OCI-LY7 (cell line): ENCODE measurements at regions not wholly inside any gene's neighbourhood (a gene's known extent, or its start where the extent isn't known, plus 50 kb on each side); places are given as distances from the start of the nearest gene placed in this dataset.

ENCODE experiments used
- BruUV-seq: library from RNA; stranded (reverse); fragments of 400-500 nt; replicated peaks from 2 replicates; lab custom pipeline; 2021; lab: Mats Ljungman, UMichigan
- CTCF ChIA-PET: fragments of 300-600 bp; sonication (Branson Sonifier 250); formaldehyde crosslinking; loops from one replicate; lab custom pipeline; 2022; ENCODE audit warnings: antibody characterized with exemption; ENCODE audit not compliant: unreplicated experiment; lab: Charles Lee
- POLR2A ChIA-PET: fragments of 300-600 bp; sonication (Branson Sonifier 250); formaldehyde crosslinking; loops from one replicate; lab custom pipeline; 2022; ENCODE audit warnings: antibody characterized with exemption; lab: Charles Lee
- DNase-seq: peaks from one replicate; pipeline ENCODE4 v3.0.0-alpha.2; 2015; ENCODE audit warnings: low spot score
- H2AFZ ChIP-seq: fragments of 200-600 bp; sonication (generic), shearing (Covaris generic); 2 replicates; pipeline ENCODE4 v1.6.1; 2014; ENCODE audit warnings: mild to moderate bottlenecking, antibody characterized with exemption, low read length, moderate library complexity
- H3K27ac ChIP-seq: fragments of 200-600 bp; sonication (generic); 2 replicates; pipeline ENCODE4 v1.5.1; 2014; ENCODE audit warnings: mixed run types, low read depth, mild to moderate bottlenecking, moderate library complexity, low read length, inconsistent platforms; ENCODE audit not compliant: poor library complexity, severe bottlenecking
- H3K36me3 ChIP-seq: fragments of 200-600 bp; sonication (generic); 2 replicates; pipeline ENCODE4 v1.6.1; 2014; ENCODE audit warnings: mild to moderate bottlenecking, antibody characterized with exemption, low read length, moderate library complexity, mixed read lengths; ENCODE audit not compliant: insufficient read depth
- H3K4me1 ChIP-seq: fragments of 200-600 bp; sonication (generic); 2 replicates; pipeline ENCODE4 v1.5.1; 2014; ENCODE audit warnings: mild to moderate bottlenecking, low read length; ENCODE audit not compliant: insufficient read depth, poor library complexity, severe bottlenecking
- H3K4me2 ChIP-seq: fragments of 200-600 bp; sonication (generic); 2 replicates; pipeline ENCODE4 v1.6.1; 2014; ENCODE audit warnings: mild to moderate bottlenecking, low read length
- H3K4me3 ChIP-seq: fragments of 200-600 bp; sonication (generic); 2 replicates; pipeline ENCODE4 v1.5.1; 2014; ENCODE audit warnings: mild to moderate bottlenecking, low read depth, low read length; ENCODE audit not compliant: poor library complexity, severe bottlenecking
- H3K79me2 ChIP-seq: fragments of 200-600 bp; sonication (generic); 2 replicates; pipeline ENCODE4 v1.6.1; 2016; ENCODE audit warnings: low read depth, mild to moderate bottlenecking, low read length, moderate library complexity, mixed read lengths; ENCODE audit not compliant: insufficient read depth
- H3K9me2 ChIP-seq: fragments of 200-600 bp; sonication (generic); 2 replicates; pipeline ENCODE4 v1.6.1; 2016; ENCODE audit warnings: mild to moderate bottlenecking, low read length, mixed read lengths; ENCODE audit not compliant: insufficient read depth
- H3K9me3 ChIP-seq: fragments of 200-600 bp; sonication (generic); 2 replicates; pipeline ENCODE4 v1.6.1; 2014; ENCODE audit warnings: mild to moderate bottlenecking, mixed run types, low read length, mixed read lengths
- H4K20me1 ChIP-seq: fragments of 200-600 bp; sonication (generic); 2 replicates; pipeline ENCODE4 v1.6.1; 2014; ENCODE audit warnings: mild to moderate bottlenecking, antibody characterized with exemption, low read length, moderate library complexity, mixed read lengths; ENCODE audit not compliant: insufficient read depth
- CTCF ChIP-seq: fragments of 200-600 bp; sonication (generic); conservative IDR thresholded peaks from 2 replicates; pipeline ENCODE4 v1.5.1; 2014; ENCODE audit warnings: mild to moderate bottlenecking, antibody characterized with exemption, low read length, moderate library complexity, mixed read lengths
- EZH2phosphoT487 ChIP-seq: fragments of 200-600 bp; sonication (generic); IDR thresholded peaks from 2 replicates; pipeline ENCODE4 v1.6.1; 2018; ENCODE audit warnings: low read depth, borderline replicate concordance, mild to moderate bottlenecking, mixed run types, antibody characterized with exemption, low read length, moderate library complexity, mixed read lengths
- intact Hi-C: fragments of 100-400 bp; cut with micrococcal nuclease; formaldehyde crosslinking; loops from one replicate; pipeline ENCODE4 v1.10.0; 2022; ENCODE audit not compliant: unreplicated experiment

GRCh38 chr3:193780810-193781478 is 187.9 kb downstream of the OPA1 start:
- CTCF ChIA-PET = interaction anchor here (0.9 kb wide), 2 partner anchors 13 to 115 kb away, joined by 3 to 4 read pairs; no protein-coding TSS in a partner anchor
- Histone ChIP-seq H3K4me3 (no peak overlapping the region), H3K9me3 (no peaks in the 10 kb centered on the region), H3K79me2 (no peaks in the 10 kb centered on the region), H3K4me2 (no peak overlapping the region), H3K4me1 (peaks cover 20% of the 10 kb centered on the region), H3K27ac (no peak overlapping the region), H4K20me1 (no peaks in the 10 kb centered on the region), H3K9me2 (no peaks in the 10 kb centered on the region), H3K36me3 (no peaks in the 10 kb centered on the region), H2AFZ (no peak overlapping the region)
- TF ChIP-seq EZH2phosphoT487 = no peak
- peak; percentile 90 for TF ChIP-seq CTCF
- intact Hi-C loops = loop anchor here (1.0 to 10.0 kb wide), 3 partner anchors 194 to 534 kb away; partner anchors contain the start of gene HES1
- no TSS peak for BruUV-seq
- POLR2A ChIA-PET = interaction anchor here (0.6 to 0.8 kb wide), 2 partner anchors 10 to 60 kb away, joined by 3 to 4 read pairs; no protein-coding TSS in a partner anchor
- DNase-seq = peak; percentile 64

DNA sequence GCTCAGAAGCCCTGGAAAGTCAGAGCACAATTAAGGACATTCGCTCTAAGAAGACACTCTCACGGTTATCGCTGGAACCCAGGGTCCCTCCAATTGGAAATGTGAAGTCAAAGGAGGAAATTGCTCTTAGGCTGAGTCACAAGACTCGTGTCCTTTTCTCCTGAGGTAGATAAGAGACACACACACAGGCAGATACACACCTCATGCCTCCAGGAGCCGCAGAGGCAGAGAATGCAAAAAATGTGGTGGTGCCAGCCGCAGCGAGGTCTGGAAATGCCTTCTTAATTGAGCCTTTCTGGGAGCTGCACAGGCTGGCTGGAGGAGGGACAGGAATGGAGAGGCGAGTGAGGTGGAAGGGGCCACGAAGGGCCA is 189.3 kb downstream of the OPA1 start:
- no peaks in the 10 kb centered on the region for H3K9me2 ChIP-seq
- intact Hi-C loops = loop anchor here (10.0 kb wide), 1 partner anchor 193 kb away; no protein-coding TSS in a partner anchor
- ChIA-PET POLR2A (no interaction called here), CTCF (interaction anchor here (0.5 kb wide), 1 partner anchor 231 kb away, joined by 3 read pairs; no protein-coding TSS in a partner anchor)
- BruUV-seq = no TSS peak
- H3K4me3 ChIP-seq = no peak overlapping the region
- no peak for TF ChIP-seq CTCF
- TF ChIP-seq EZH2phosphoT487 = no peak
- DNase-seq = no peak
- no peaks in the 10 kb centered on the region for H3K79me2 ChIP-seq
- no peak overlapping the region for H3K27ac ChIP-seq
- H3K36me3 ChIP-seq = no peaks in the 10 kb centered on the region
- H3K9me3 ChIP-seq = no peaks in the 10 kb centered on the region
- H3K4me1 ChIP-seq = peaks cover 6% of the 10 kb centered on the region
- no peaks in the 10 kb centered on the region for H4K20me1 ChIP-seq
- no peak overlapping the region for H3K4me2 ChIP-seq
- no peak overlapping the region for H2AFZ ChIP-seq

- Histone ChIP-seq H3K9me2 (no peaks in the 10 kb centered on the region), H3K9me3 (no peaks in the 10 kb centered on the region), H2AFZ (no peak overlapping the region), H4K20me1 (no peaks in the 10 kb centered on the region), H3K36me3 (no peaks in the 10 kb centered on the region), H3K4me2 (no peak overlapping the region), H3K4me1 (peaks cover 2% of the 10 kb centered on the region), H3K79me2 (no peaks in the 10 kb centered on the region), H3K4me3 (no peak overlapping the region), H3K27ac (no peak overlapping the region)
- TF ChIP-seq EZH2phosphoT487 = no peak
- no peak for TF ChIP-seq CTCF
- no peak for DNase-seq
- CTCF ChIA-PET = interaction anchor here (0.5 kb wide), 1 partner anchor 231 kb away, joined by 3 read pairs; no protein-coding TSS in a partner anchor
- intact Hi-C loops = loop anchor here (10.0 kb wide), 1 partner anchor 192 kb away; no protein-coding TSS in a partner anchor
- POLR2A ChIA-PET = interaction anchor here (1.1 kb wide), 1 partner anchor 117 kb away, joined by 3 read pairs; no protein-coding TSS in a partner anchor
- BruUV-seq = no TSS peak
These were observed 189.7 kb downstream of the OPA1 start for GRCh38 chr3:193782747-193783146.
